HUES6 (cell line): ENCODE measurements at regions not wholly inside any gene's neighbourhood (a gene's known extent, or its start where the extent isn't known, plus 50 kb on each side); places are given as distances from the start of the nearest gene placed in this dataset.
A peak's percentile ranks its signal among the peaks of the same experiment; 100 is the strongest.

Source experiments
- H3K27ac ChIP-seq: 2 replicates; pipeline ENCODE4 v1.7.0; 2013; ENCODE audit warnings: low read depth, mild to moderate bottlenecking, low read length, inconsistent platforms
- H3K27me3 ChIP-seq: 2 replicates; pipeline ENCODE4 v1.6.1; 2013; ENCODE audit warnings: low read length; ENCODE audit not compliant: control insufficient read depth, insufficient read depth
- H3K36me3 ChIP-seq: 2 replicates; pipeline ENCODE4 v1.6.1; 2013; ENCODE audit warnings: low read length; ENCODE audit not compliant: control insufficient read depth, insufficient read depth
- H3K4me1 ChIP-seq: 2 replicates; pipeline ENCODE4 v1.6.1; 2013; ENCODE audit warnings: low read length; ENCODE audit not compliant: control insufficient read depth, insufficient read depth
- H3K4me3 ChIP-seq: 2 replicates; pipeline ENCODE4 v1.5.1; 2013; ENCODE audit warnings: low read depth, low read length
- H3K9ac ChIP-seq: one replicate; pipeline ENCODE4 v1.6.1; 2013; ENCODE audit warnings: mild to moderate bottlenecking, low read length
- H3K9me3 ChIP-seq: 2 replicates; pipeline ENCODE4 v1.6.1; 2013; ENCODE audit warnings: low read depth, low read length; ENCODE audit not compliant: control insufficient read depth, insufficient read depth

GRCh38 chr12:115132905-115133304 is 448.9 kb upstream of the TBX3 start:
- Histone ChIP-seq H3K27ac (no peak overlapping the region), H3K9ac (no peak overlapping the region), H3K9me3 (no peaks in the 10 kb centered on the region), H3K36me3 (no peaks in the 10 kb centered on the region), H3K4me1 (no peaks in the 10 kb centered on the region), H3K27me3 (no peaks in the 10 kb centered on the region), H3K4me3 (no peak overlapping the region)

DNA sequence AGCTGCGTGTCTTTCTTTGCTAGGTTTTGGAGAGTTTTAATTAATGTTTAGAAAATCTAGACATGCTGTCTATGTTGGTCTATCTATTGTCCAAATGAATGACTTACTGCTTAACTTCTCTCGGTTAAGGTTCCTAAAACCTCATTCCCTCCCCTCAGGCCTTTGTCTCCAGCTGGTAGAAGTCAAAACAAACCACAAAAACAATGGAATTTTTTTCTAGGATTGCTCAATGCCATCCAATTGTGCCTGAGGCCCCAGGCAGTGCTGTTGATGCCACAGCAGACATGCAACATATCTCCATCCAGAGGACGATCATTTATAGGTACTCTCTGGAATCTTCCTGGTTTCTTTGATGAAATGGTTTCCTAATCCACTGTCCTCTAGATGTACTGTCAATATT is 448.2 kb upstream of the TBX3 start:
- Histone ChIP-seq H3K36me3 (no peaks in the 10 kb centered on the region), H3K4me1 (no peaks in the 10 kb centered on the region), H3K27ac (no peak overlapping the region), H3K9me3 (no peaks in the 10 kb centered on the region), H3K9ac (no peak overlapping the region), H3K4me3 (no peak overlapping the region), H3K27me3 (no peaks in the 10 kb centered on the region)

DNA sequence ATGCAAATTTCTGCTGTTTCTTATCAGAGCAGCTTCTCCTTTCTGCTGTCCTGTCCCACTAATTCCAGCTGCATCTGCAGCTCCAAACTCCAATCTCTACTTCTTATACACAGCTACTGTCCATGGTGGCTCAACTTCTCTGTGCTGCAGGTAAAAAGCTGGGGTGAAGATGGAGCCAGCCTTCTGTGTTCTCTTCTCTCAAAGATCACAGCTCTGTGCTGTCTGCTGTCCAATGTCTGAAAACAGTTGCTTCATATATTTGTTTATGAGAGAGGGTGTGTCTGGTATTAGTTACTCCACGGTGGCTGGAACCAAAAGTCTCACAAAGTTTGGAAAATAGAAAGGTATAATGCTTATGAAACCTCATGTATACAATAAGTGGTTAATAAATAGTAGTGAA is 445.8 kb upstream of the TBX3 start:
- H3K27ac ChIP-seq: no peak overlapping the region
- H3K9ac ChIP-seq: no peak overlapping the region
- H3K4me1 ChIP-seq: no peaks in the 10 kb centered on the region
- H3K4me3 ChIP-seq: no peak overlapping the region
- H3K36me3 ChIP-seq: no peaks in the 10 kb centered on the region
- H3K9me3 ChIP-seq: no peaks in the 10 kb centered on the region
- H3K27me3 ChIP-seq: no peaks in the 10 kb centered on the region

GRCh38 chr12:115121053-115121452 is 437.1 kb upstream of the TBX3 start:
- H3K36me3 ChIP-seq: no peaks in the 10 kb centered on the region
- H3K4me1 ChIP-seq: no peaks in the 10 kb centered on the region
- no peak overlapping the region for H3K4me3 ChIP-seq
- no peak overlapping the region for H3K27ac ChIP-seq
- H3K9me3 ChIP-seq: no peaks in the 10 kb centered on the region
- no peak overlapping the region for H3K9ac ChIP-seq
- no peaks in the 10 kb centered on the region for H3K27me3 ChIP-seq

- H3K9ac ChIP-seq: no peak overlapping the region
- peaks cover 8% of the 10 kb centered on the region for H3K4me1 ChIP-seq
- no peaks in the 10 kb centered on the region for H3K36me3 ChIP-seq
- no peaks in the 10 kb centered on the region for H3K9me3 ChIP-seq
- H3K27me3 ChIP-seq: no peaks in the 10 kb centered on the region
- H3K27ac ChIP-seq: no peak overlapping the region
- H3K4me3 ChIP-seq: no peak overlapping the region
These were observed 434.3 kb upstream of the TBX3 start for GRCh38 chr12:115118177-115118724.

- Histone ChIP-seq H3K9ac (no peak overlapping the region), H3K9me3 (no peaks in the 10 kb centered on the region), H3K36me3 (no peaks in the 10 kb centered on the region), H3K27ac (no peak overlapping the region), H3K27me3 (no peaks in the 10 kb centered on the region), H3K4me3 (no peak overlapping the region), H3K4me1 (peaks cover 8% of the 10 kb centered on the region)
These were observed 430.2 kb upstream of the TBX3 start for GRCh38 chr12:115114140-115114539.

- Histone ChIP-seq H3K9ac (no peak overlapping the region), H3K27me3 (no peaks in the 10 kb centered on the region), H3K4me3 (no peak overlapping the region), H3K9me3 (no peaks in the 10 kb centered on the region), H3K27ac (no peak overlapping the region), H3K36me3 (no peaks in the 10 kb centered on the region), H3K4me1 (peaks cover 8% of the 10 kb centered on the region)
These were observed 425.9 kb upstream of the TBX3 start for GRCh38 chr12:115109863-115110262.

GRCh38 chr12:115108129-115109100 is 424.4 kb upstream of the TBX3 start:
- Histone ChIP-seq H3K27ac (no peak overlapping the region), H3K4me1 (peaks cover 5% of the 10 kb centered on the region; the same call in 1 of the 2 replicates), H3K4me3 (no peak overlapping the region), H3K27me3 (no peaks in the 10 kb centered on the region), H3K9me3 (no peaks in the 10 kb centered on the region), H3K36me3 (no peaks in the 10 kb centered on the region), H3K9ac (no peak overlapping the region)

GRCh38 chr12:115103884-115104883 is 420.2 kb upstream of the TBX3 start:
- Histone ChIP-seq H3K9ac (no peak overlapping the region), H3K4me3 (no peak overlapping the region), H3K9me3 (no peaks in the 10 kb centered on the region), H3K27ac (0 out of 2 replicates have a peak overlapping the region, but pooled peaks have one; percentile 11), H3K36me3 (no peaks in the 10 kb centered on the region), H3K4me1 (peaks cover 5% of the 10 kb centered on the region; the same call in 1 of the 2 replicates), H3K27me3 (no peaks in the 10 kb centered on the region)

GRCh38 chr12:115102450-115102849 is 418.5 kb upstream of the TBX3 start:
- H3K4me3 ChIP-seq: no peak overlapping the region
- H3K4me1 ChIP-seq: peaks cover 5% of the 10 kb centered on the region; the same call in 1 of the 2 replicates
- H3K27ac ChIP-seq: no peak overlapping the region
- no peaks in the 10 kb centered on the region for H3K9me3 ChIP-seq
- no peaks in the 10 kb centered on the region for H3K36me3 ChIP-seq
- no peak overlapping the region for H3K9ac ChIP-seq
- no peaks in the 10 kb centered on the region for H3K27me3 ChIP-seq
